ENCODE measurements at regions not wholly inside any gene's neighbourhood (a gene's known extent, or its start where the extent isn't known, plus 50 kb on each side); places are given as distances from the start of the nearest gene placed in this dataset.

GRCh38 chr12:67804168-67804567 lies 155.6 kb downstream of the DYRK2 start:
- no peaks in the 10 kb centered on the region for H3K4me1 ChIP-seq (ENCODE audit: insufficient read depth)
- H3K9me3 ChIP-seq: no peaks in the 10 kb centered on the region
- no peak overlapping the region for H3K4me3 ChIP-seq
- no peak overlapping the region for H3K27ac ChIP-seq
- no peaks in the 10 kb centered on the region for H3K36me3 ChIP-seq
- no peak for TF ChIP-seq EP300 (IDR thresholded peaks at IDR 0.05)
- TF ChIP-seq, protein P1, sequence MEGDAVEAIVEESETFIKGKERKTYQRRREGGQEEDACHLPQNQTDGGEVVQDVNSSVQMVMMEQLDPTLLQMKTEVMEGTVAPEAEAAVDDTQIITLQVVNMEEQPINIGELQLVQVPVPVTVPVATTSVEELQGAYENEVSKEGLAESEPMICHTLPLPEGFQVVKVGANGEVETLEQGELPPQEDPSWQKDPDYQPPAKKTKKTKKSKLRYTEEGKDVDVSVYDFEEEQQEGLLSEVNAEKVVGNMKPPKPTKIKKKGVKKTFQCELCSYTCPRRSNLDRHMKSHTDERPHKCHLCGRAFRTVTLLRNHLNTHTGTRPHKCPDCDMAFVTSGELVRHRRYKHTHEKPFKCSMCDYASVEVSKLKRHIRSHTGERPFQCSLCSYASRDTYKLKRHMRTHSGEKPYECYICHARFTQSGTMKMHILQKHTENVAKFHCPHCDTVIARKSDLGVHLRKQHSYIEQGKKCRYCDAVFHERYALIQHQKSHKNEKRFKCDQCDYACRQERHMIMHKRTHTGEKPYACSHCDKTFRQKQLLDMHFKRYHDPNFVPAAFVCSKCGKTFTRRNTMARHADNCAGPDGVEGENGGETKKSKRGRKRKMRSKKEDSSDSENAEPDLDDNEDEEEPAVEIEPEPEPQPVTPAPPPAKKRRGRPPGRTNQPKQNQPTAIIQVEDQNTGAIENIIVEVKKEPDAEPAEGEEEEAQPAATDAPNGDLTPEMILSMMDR (IDR thresholded peaks at IDR 0.05): no peak
- no peak for TF ChIP-seq POLR2A (IDR thresholded peaks at IDR 0.05)
- no peaks in the 10 kb centered on the region for H3K27me3 ChIP-seq
- intact Hi-C loops (cut with DNase I): no loop called here
- no peak for DNase-seq
- WGBS, 3 donors: 26 to 39% (median 31%) methylated on average over 1 of the region's 1 CpG

- Histone ChIP-seq H3K27me3 (no peaks in the 10 kb centered on the region), H3K4me1 (ENCODE audit: insufficient read depth) (no peaks in the 10 kb centered on the region), H3K4me3 (no peak overlapping the region), H3K9me3 (no peaks in the 10 kb centered on the region), H3K27ac (no peak overlapping the region), H3K36me3 (no peaks in the 10 kb centered on the region)
- TF ChIP-seq EP300 (IDR thresholded peaks at IDR 0.05) (no peak), POLR2A (IDR thresholded peaks at IDR 0.05) (no peak)
- TF ChIP-seq, protein P1 (IDR thresholded peaks at IDR 0.05): no peak
- no peak for DNase-seq
- WGBS, 3 donors: 23 to 55% (median 42%) methylated on average over 5 of the region's 5 CpGs
- intact Hi-C loops (cut with DNase I): no loop called here
These were observed 159.3 kb downstream of the DYRK2 start for GRCh38 chr12:67807814-67808213.

- Histone ChIP-seq H3K4me1 (ENCODE audit: insufficient read depth) (no peaks in the 10 kb centered on the region), H3K27ac (no peak overlapping the region), H3K27me3 (no peaks in the 10 kb centered on the region), H3K36me3 (no peaks in the 10 kb centered on the region), H3K4me3 (no peak overlapping the region), H3K9me3 (no peaks in the 10 kb centered on the region)
- intact Hi-C loops (cut with DNase I): no loop called here
- DNase-seq: no peak
- TF ChIP-seq, protein P1 (IDR thresholded peaks at IDR 0.05): no peak
- TF ChIP-seq POLR2A (IDR thresholded peaks at IDR 0.05): no peak
- no peak for TF ChIP-seq EP300 (IDR thresholded peaks at IDR 0.05)
These were observed 161.6 kb downstream of the DYRK2 start for GRCh38 chr12:67810166-67810565.

DNA sequence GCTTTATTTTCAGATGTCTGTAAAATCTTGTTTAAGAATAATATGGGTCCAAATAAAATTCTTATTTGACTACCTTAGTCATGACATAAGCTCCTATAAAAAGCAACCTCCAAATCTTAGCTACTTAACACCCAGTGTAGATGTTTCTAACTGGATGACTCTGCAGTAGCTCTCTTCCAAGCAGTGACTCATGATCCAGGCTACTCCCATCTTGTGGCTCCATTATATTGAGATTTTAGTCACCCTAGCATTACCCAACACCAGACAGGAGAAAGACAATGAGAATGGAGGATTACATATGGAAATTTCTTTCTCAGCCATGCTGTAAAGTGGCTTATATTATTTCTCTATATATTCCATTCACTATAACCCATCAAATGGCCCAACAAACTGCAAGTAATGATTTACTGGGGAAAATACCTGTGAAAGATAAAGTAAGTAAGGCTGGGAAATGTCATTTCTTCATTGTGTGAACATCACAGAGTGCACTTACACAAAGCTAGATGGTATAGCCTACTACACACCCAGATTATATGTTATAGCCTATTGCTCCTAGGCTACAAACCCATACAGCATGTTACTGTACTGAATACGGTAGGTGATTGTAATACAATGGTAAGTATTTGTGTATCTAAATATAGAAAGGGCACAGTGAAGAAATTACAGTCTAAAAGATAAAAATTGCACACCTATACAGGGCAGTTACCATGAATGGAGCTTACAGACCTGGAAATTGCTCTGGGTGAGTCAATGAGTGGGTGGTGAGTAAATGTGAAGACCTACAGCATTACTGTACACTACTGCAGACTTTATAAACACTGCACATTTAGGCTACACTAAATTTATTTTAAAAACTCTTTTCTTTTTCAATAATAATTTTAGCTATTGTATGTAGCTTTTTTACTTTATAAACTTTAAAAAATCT lies 163.2 kb downstream of the DYRK2 start:
- TF ChIP-seq EP300 (IDR thresholded peaks at IDR 0.05) (no peak), POLR2A (IDR thresholded peaks at IDR 0.05) (no peak)
- TF ChIP-seq, protein P1 (IDR thresholded peaks at IDR 0.05): no peak
- no peak for DNase-seq
- H3K9me3 ChIP-seq: no peaks in the 10 kb centered on the region
- WGBS, 3 donors: 95 to 98% (median 97%) methylated on average over 1 of the region's 1 CpG
- intact Hi-C loops (cut with DNase I): no loop called here
- H3K36me3 ChIP-seq: no peaks in the 10 kb centered on the region
- no peak overlapping the region for H3K4me3 ChIP-seq
- H3K4me1 ChIP-seq (ENCODE audit: insufficient read depth): no peaks in the 10 kb centered on the region
- H3K27me3 ChIP-seq: no peaks in the 10 kb centered on the region
- no peak overlapping the region for H3K27ac ChIP-seq

All from ovary (tissue), 7 donors.